HG03159 (cell line): ENCODE measurements at regions not wholly inside any gene's neighbourhood (a gene's known extent, or its start where the extent isn't known, plus 50 kb on each side); places are given as distances from the start of the nearest gene placed in this dataset.
"Not testable (repeated sequence)": the region's sequence is repeated elsewhere in the genome, so short reads cannot be mapped to it uniquely, and the experiment has no call there.

Source experiments
- ATAC-seq: cut with Tn5 transposase; IDR thresholded peaks from one replicate; pipeline ENCODE4 v1.9.1; 2021; ENCODE audit warnings: mild to moderate bottlenecking, moderate library complexity; ENCODE audit not compliant: unreplicated experiment

DNA sequence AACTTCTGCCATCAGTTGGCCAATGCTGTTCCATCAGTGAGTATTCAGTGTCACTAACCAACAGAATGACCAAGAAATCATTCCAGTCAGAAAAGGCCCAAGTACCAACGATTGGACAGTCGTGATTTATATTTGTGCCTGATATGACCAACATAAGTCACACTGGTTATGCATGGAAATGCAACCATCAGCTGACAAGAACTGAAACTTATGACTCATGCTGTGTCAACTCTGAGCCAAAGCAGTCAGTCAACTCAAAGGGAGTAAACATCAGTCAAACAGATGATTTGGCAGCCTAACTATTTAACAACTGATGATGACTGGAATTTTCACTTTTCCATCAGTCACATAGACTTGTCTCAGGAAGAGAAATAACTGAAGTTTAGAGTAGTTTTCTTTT lies 142.4 kb downstream of the ANXA2 start:
- ATAC-seq: peak; percentile 95

DNA sequence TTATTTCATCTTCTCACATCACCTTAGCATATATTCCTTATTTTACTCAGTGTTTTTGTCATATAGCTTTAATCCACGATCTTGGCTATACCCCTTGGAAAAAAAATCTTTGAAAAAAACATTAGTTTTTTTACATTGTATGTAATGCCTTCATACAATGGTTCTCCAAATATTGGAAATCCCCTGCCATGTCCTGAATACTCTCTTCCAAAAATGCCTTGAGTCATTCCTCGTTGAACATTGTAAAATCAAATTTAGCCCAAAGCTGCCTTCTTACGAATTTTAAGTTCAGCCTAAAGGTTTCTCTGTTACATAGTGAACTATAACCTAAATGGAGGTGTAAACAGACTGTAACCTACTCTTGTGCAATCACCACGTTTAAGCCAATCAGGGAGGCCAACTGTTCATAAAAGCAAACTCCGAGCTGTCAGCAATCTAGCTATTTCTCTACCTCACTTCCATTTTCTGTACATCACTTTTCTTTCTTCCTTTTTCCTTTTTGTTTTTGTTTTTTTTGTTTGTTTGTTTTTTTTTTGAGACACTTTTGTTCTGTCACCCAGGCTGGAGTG lies 140.1 kb downstream of the ANXA2 start:
- ATAC-seq: no peak

GRCh38 chr15:60259469-60259868 lies 138.3 kb downstream of the ANXA2 start:
- no peak for ATAC-seq

GRCh38 chr15:60264088-60264487 lies 133.7 kb downstream of the ANXA2 start:
- ATAC-seq: no peak

- no peak for ATAC-seq
Observed at GRCh38 chr15:60264566-60264965, 133.2 kb downstream of the ANXA2 start.

GRCh38 chr15:60265057-60265456 lies 132.7 kb downstream of the ANXA2 start:
- ATAC-seq: no peak

DNA sequence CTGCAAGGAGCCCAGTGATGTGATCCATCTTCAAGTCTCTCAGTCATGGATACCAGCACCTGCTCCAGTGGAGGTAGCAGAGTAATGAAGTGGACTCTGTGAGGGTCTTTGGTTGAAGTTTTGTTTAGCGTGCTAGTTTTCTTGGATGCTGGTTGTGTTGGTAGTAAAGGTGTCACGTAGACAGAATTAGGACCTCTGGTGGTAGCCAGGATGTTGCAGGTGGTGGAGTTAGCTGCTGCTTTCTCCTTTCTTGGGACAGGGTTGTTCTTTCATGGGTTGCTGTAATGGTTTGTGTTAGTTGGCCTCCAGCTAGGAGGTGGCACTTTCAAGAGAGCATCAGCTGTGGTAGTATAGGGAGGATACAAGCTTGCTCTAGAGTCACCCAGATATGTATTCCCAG lies 125.2 kb downstream of the ANXA2 start:
- ATAC-seq: no peak

DNA sequence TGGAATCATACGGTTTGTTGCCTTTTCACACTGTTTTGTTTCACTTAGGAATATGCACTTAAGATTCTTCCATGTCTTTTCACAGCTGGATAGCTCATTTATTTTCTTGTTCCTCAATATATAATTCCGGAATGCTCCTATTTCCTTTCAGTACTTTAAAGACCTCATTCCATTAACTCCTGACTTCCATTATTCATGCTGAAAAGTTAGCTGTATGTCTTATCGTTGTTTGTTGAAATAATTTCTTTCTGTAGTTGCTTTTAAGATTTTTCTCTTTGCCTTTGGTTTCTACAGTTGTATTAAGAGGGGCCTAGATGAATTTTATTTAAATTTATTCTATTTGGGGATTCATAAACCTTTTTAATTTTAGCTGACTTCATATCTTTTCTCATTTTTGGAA lies 122.2 kb downstream of the ANXA2 start:
- ATAC-seq: no peak

DNA sequence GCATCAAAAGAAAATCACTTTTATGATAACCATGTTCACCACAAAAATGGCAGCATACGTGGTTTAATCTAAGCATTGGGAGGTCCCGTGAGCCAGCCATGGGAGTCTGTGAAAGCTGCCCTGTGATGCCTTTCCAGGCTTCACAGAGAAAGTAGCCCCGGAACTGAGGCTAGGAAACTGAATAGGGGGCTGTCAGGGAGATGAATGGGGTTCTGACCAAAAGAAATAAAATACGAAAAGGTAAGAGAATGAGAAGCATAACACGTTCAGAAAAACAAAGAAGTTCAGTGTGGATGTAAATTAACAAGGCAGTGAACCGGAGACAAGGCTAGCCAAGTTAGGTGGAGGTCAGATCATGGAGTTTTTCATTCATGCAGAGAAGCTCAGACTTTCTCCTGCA lies 118.9 kb downstream of the ANXA2 start:
- no peak for ATAC-seq

- no peak for ATAC-seq
Observed at GRCh38 chr15:60280259-60280658, 117.5 kb downstream of the ANXA2 start.

- no peak for ATAC-seq
Observed at GRCh38 chr15:60283936-60284335, 113.8 kb downstream of the ANXA2 start.

GRCh38 chr15:60295901-60296300 lies 101.9 kb downstream of the ANXA2 start:
- not testable (repeated sequence) for ATAC-seq

DNA sequence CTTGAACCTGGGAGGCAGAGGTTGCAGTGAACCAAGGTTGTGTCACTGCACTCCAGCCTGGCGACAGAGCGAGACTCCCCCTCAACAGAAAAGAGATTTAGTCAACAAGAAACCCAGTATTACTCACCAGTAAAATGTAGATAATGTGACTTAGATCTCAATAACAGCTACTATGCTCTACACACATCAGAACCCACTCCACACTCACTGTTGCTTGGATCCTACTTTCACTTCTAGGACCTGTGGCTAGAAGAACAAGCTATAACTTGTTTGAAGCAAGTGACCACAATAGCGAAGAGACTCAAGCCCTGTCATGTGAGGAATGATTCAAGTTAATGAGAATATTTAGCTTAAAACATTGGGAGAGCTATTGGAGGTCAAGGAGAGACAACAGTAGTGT lies 100.7 kb downstream of the ANXA2 start:
- no peak for ATAC-seq
